ENCODE measurements at regions not wholly inside any gene's neighbourhood (a gene's known extent, or its start where the extent isn't known, plus 50 kb on each side); places are given as distances from the start of the nearest gene placed in this dataset.

DNA sequence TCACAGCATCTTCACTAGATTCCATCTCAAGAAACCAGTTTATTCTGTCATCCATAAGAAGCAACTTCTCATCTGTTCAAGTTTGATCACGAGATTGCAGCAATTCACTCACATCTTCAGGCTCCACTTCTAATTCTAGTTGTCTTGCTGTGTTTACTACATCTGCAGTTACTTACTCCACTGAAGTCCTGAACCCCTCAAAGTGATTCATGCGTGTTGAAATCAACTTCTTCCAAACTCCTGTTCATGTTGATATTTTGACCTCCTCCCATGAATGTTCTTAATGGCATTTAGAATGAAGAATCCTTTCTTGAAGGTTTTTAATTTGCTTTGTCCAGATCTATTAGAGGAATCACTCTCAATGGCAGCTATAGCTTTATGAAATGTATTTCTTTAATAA, 287.6 kb upstream of the TBL1XR1 start:
- intact Hi-C loops (cut with micrococcal nuclease) = no loop called here
- CTCF ChIA-PET = interaction anchor here (1.5 kb wide), 1 partner anchor 10 kb away, joined by 3 read pairs; no protein-coding TSS in a partner anchor
- Histone ChIP-seq H3K4me1 (ENCODE audit: control insufficient read depth, extremely low read depth, insufficient read depth, low read length) (no peaks in the 10 kb centered on the region), H3K4me2 (ENCODE audit: insufficient read depth, low read length) (no peak overlapping the region), H3K9ac (replicated peaks; ENCODE audit: extremely low read depth, insufficient read depth, low read length) (no peak overlapping the region), H3K4me3 (replicated peaks in 1 of 3; ENCODE audit: insufficient read depth in 1 of 3, low read depth in 1 of 3, low read length in 3 of 3) (no peak overlapping the region), H3K9me1 (replicated peaks; ENCODE audit: control insufficient read depth, extremely low read depth, insufficient read depth, low read length) (no peaks in the 10 kb centered on the region), H4K20me1 (replicated peaks; ENCODE audit: control insufficient read depth, extremely low read depth, insufficient read depth, low read length) (no peaks in the 10 kb centered on the region), H3K27me3 (ENCODE audit: control insufficient read depth in 2 of 2, insufficient read depth in 2 of 2, low read length in 2 of 2) (no peaks in the 10 kb centered on the region), H3K27ac (ENCODE audit: insufficient read depth, low read depth, low read length) (no peak overlapping the region), H3K36me3 (ENCODE audit: control insufficient read depth in 2 of 2, extremely low read depth in 1 of 2, insufficient read depth in 2 of 2, low read length in 2 of 2) (no peaks in the 10 kb centered on the region), H2AFZ (ENCODE audit: low read depth, low read length) (no peak overlapping the region), H3K79me2 (ENCODE audit: control insufficient read depth, insufficient read depth, low read length) (no peaks in the 10 kb centered on the region), H3K9me3 (replicated peaks; ENCODE audit: control insufficient read depth, insufficient read depth, low read length) (no peaks in the 10 kb centered on the region)
- dilution Hi-C loops (cut with MboI; ENCODE audit: extremely low pct_ligation_motif_present, low sequenced_read_pairs) = no loop called here
- no TSS peak for BruUV-seq (replicated peaks)
- TF ChIP-seq EZH2 (IDR thresholded peaks at IDR 0.05; ENCODE audit: borderline replicate concordance, low read depth, low read length, severe bottlenecking) (no peak), POLR2AphosphoS5 (IDR thresholded peaks at IDR 0.05; ENCODE audit: insufficient read depth, low read depth, low read length) (no peak), POLR2A (IDR thresholded peaks at IDR 0.05; ENCODE audit: low read depth, low read length) (no peak), JUN (IDR thresholded peaks at IDR 0.05; ENCODE audit: borderline replicate concordance, insufficient read depth, insufficient read length, low read depth) (no peak), FOS (IDR thresholded peaks at IDR 0.05; ENCODE audit: borderline replicate concordance, insufficient read depth, low read length) (no peak), GATA2 (IDR thresholded peaks at IDR 0.05; ENCODE audit: insufficient read depth, insufficient read length, low read depth, low read length) (no peak), MYC (IDR thresholded peaks at IDR 0.05; ENCODE audit: low read depth, low read length) (no peak)
- TF ChIP-seq, protein P1, sequence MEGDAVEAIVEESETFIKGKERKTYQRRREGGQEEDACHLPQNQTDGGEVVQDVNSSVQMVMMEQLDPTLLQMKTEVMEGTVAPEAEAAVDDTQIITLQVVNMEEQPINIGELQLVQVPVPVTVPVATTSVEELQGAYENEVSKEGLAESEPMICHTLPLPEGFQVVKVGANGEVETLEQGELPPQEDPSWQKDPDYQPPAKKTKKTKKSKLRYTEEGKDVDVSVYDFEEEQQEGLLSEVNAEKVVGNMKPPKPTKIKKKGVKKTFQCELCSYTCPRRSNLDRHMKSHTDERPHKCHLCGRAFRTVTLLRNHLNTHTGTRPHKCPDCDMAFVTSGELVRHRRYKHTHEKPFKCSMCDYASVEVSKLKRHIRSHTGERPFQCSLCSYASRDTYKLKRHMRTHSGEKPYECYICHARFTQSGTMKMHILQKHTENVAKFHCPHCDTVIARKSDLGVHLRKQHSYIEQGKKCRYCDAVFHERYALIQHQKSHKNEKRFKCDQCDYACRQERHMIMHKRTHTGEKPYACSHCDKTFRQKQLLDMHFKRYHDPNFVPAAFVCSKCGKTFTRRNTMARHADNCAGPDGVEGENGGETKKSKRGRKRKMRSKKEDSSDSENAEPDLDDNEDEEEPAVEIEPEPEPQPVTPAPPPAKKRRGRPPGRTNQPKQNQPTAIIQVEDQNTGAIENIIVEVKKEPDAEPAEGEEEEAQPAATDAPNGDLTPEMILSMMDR (IDR thresholded peaks at IDR 0.05; ENCODE audit: extremely low read depth in 1 of 2, insufficient read depth in 1 of 2, low read depth in 1 of 2, low read length in 2 of 2) = no peak
- DNase-seq (ENCODE audit: low read depth, low spot score) = no peak
- POLR2A ChIA-PET = no interaction called here
- no peak for FAIRE-seq
